AG04449 (cell line): ENCODE measurements at regions not wholly inside any gene's neighbourhood (a gene's known extent, or its start where the extent isn't known, plus 50 kb on each side); places are given as distances from the start of the nearest gene placed in this dataset.

ENCODE experiments used
- CTCF ChIA-PET: fragments of 350-600 bp; formaldehyde crosslinking; extraction: SDS; loops from one replicate; lab custom pipeline; 2021; ENCODE audit warnings: antibody characterized with exemption; lab: Yijun Ruan, JAX
- POLR2A ChIA-PET: fragments of 400-600, 350-600 bp; formaldehyde crosslinking; extraction: SDS; loops from one replicate; lab custom pipeline; 2020; ENCODE audit warnings: antibody characterized with exemption, inconsistent platforms; lab: Yijun Ruan, JAX
- DNase-seq: peaks from one replicate; pipeline ENCODE4 v3.0.0-alpha.2; 2010; ENCODE audit warnings: low read depth, low spot score
- H3K4me3 ChIP-seq: 2 replicates; pipeline ENCODE4 v1.5.1; 2011; ENCODE audit warnings: low read depth, mild to moderate bottlenecking, control low read depth, low read length
- CTCF ChIP-seq: IDR thresholded peaks from one replicate; pipeline ENCODE4 v1.5.1; 2011; ENCODE audit warnings: mild to moderate bottlenecking, moderate library complexity, low read length, control low read depth, inconsistent platforms; ENCODE audit not compliant: insufficient read depth; ENCODE audit errors: missing control alignments

- TF ChIP-seq CTCF, result no peak
- H3K4me3 ChIP-seq, result no peak overlapping the region
- ChIA-PET CTCF (no interaction called here), POLR2A (no interaction called here)
- no peak for DNase-seq
Observed at GRCh38 chr19:7421941-7422744, 66.7 kb downstream of the PEX11G start.
